AML-193 (cell line): ENCODE measurements at regions not wholly inside any gene's neighbourhood (a gene's known extent, or its start where the extent isn't known, plus 50 kb on each side); places are given as distances from the start of the nearest gene placed in this dataset.

Experiments
- DNase-seq, 2 experiments: peaks; one replicate each; lab custom pipeline; 2025; lab: John Stamatoyannopoulos, UW

DNA sequence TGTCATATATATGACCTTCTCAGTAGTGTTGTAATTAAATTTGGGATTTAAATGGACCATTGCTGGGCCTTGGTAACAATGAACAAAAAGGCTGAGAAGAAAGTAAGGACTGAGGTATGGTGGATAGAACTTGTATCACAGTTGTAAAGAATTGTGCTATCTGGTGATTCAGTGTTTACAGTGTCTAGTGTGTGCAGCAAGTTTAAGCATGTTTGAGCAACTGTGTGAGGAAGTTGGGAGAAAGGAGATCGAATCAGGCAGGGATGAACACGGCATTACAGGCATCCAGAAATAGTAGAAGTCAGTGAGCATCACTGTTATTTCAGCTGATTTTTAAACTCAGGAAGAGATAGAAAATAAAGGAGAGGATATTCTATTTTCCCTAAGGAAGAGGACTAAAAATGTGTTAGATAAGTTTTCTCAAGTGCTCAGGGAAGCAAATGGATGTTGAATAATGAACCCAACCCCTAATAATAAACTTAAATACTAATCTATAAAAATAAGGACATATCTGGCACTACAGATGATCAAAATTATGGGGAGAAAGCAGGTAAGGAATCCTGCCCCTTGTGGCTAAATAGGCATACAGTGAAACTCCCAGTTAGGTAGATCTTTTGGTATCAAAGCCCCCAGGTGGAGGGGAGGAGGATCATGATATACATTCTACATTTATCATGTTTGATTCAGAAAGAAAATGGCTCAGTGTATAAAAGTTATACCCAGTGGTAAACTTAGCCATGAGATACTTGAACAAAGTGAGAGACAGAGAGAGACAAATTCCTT lies 361.0 kb upstream of the ANO3 start:
- DNase-seq, result no peak

DNA sequence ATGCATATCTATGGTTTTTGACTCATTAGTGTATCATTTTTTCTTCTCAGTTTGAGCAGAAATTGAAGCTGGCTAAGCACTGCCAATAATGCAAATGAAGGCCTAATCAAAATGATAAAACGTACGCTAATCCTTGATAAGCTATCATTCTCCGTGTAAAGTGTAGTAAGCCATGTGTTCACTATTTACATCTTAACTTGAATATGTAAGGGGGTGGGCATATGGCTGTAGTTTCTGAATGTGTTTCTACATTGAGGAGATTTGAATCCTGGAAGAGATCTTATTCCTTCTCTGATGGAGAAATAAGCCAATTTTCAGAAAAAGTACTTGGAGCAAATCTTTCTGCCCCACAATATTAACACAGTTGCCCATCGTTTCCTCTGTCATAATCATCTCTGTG lies 351.8 kb upstream of the ANO3 start:
- DNase-seq, result no peak

DNA sequence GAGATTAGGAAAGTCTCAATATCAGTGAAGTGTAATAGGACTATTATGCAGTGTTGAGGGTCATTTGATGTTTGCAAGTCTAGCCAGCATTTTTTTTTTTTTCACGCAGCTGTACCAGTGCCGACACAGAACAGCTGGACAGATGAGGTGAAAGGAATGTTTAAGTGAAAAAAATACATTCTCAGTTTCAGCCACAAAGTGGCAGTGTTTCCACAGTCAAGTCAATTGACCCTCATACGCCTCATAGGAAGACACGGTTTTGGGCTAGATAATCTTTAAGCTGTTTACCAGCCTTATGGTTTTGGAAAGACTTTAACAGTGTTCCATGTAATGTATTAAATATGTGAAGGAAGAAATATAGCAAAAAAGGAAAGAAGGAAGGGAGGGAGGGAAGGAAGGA lies 349.9 kb upstream of the ANO3 start:
- DNase-seq, result peak; percentile 9 to 40

DNA sequence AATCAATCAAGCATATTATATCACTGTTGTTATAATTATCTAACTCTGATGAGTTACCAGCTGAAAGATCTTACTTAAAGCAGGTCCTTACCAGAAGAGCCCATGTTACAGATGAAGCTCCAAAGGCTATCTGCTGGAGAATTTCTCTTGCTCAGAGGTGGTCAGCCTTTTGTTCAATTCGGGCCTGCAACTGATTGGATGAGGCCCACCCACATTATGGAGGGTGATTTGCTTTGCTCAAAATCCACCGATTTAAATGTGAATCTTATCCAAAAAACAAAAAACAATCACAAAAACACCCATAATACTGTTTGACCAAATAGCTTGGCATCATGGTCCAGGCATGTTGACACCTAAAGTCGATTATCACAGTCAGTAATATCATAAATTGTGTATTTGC lies 348.6 kb upstream of the ANO3 start:
- no peak for DNase-seq

DNA sequence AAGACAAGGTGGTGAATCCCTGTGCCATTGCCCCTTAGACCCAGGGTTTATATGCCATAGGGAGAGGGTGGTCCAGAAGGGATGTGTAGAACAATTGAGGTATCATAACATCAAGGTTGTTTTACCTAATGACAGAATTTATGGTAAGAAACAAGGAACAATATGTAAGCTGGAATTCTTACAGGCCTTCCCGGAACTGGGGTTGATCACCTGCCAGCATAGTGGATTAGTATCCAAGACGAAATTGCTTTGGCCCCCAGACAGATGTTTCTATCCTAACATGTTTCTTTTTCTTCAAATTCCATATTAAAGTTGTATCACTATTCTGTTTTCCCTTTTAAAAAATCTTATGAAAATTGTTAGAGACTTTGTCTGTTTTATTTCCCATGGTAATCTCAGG lies 343.8 kb upstream of the ANO3 start:
- no peak for DNase-seq

DNA sequence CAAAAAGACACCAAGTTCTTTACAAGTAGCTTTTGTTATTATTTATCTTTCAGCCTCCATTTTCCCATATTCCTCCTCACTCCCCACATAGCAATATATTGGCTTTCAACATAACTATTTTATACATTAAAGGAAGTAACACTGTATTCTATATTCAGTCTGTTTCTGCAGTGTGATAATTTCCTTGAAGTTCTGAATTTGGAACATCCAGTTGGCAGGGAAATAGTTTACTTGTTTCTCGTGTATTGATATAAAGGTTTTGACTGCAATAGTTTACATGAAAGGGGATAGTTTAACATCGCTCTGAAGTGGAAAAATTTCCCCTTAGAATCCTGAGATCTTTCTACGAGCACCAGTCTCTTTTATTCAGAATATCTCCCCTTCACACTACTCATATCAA lies 341.5 kb upstream of the ANO3 start:
- no peak for DNase-seq

DNA sequence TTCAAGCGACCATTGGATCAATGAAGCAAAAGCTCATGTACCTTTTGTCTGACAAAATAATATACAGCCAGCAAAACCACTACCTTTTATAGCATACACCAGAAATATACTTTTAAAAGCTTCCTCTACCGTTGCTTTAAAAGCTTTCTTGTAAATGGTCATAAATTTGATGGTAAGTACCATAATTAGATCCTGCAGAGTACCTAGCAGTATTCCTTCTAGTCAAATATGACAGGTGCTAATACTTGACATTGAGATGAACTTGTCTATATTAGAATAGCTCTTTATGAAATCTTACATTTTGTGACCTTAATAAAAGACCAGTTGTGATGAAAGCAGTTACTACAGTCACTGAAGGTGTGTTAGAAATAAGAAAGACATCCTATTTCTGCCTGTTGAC lies 340.5 kb upstream of the ANO3 start:
- DNase-seq, result no peak

DNA sequence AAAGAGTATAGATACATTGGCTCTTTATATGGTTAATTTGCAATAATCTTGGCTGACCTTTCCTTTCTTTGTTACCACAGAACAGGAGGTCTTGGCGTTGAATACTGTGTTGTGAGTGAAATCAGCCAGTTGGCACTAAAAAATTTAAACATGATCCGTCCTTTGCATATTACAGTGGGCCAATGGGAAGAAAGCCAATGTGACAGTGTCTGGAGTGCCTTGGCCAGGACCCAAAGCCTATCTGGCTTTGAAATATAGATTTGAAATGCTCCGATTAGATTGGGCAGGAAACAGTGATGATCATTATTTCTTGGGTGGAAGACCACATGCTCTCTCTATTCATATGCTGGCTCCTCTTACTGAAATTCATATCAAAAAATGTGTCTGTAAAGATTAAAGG lies 339.6 kb upstream of the ANO3 start:
- DNase-seq, result no peak

DNA sequence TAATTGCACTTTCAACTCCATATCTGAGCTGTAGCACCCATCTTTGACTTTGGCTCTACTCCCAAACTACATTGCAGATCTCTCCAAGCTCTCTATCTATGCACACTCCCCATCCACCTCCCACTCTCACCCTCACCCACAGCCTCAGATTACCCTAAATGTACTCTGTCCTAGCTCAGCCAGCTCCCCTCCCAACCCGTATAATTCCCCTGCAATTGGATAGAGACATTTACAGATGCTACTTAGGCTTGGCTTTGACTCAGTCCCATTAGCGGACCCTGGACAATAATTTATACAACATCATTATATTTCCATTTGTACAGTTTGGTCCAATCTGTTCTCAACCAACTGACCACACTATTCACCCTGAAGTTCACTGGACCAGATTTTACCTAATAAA lies 338.9 kb upstream of the ANO3 start:
- DNase-seq, result no peak

DNA sequence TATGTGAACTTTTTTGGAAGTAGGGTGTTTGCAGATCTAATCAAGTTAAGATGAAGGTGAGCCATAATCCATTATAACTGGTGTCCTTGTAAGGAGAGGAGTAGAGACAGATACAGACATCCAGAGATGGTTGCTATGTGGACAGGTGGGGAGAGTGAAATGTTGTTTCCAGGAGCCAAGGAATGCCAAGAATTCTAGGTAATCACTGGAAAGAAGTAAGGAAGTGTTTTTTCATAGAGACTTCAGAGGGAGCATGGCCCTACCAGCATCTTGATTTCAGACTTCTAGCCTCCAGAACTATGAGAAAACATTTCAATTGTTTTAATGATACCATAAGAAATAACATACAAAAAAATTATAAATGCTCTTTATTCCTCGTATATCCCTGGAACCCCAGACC lies 320.5 kb upstream of the ANO3 start:
- DNase-seq, result no peak

DNA sequence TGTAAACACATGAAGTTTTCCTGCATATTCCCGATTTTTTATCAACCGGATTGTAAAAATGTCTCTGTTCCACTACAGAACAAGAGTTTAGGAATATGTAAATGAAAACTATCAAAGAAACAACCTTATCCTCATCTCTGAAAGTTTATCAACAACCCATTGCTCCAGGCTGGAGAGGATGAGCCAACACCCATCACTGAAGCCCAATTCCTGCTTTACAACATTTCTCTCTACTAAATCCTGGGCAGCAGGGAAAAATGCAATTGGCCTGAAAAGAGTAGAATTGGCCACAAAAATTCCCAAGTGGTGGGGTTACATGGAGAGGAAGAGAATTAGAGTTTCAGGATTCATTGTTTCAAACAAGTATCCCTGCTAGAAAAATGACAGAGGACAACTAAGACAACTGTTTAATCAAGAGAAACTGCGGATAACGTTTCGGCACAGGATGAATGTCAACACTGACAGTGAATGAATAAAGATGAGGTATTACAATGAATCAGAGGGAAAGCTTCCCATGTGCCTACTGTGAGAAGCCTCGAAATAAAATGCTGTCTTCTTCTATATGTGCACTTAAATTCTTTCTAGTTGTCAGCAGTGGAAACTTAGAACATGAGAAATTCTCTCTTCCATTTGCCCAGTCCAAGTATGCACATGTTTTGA lies 317.3 kb upstream of the ANO3 start:
- DNase-seq, result no peak

DNA sequence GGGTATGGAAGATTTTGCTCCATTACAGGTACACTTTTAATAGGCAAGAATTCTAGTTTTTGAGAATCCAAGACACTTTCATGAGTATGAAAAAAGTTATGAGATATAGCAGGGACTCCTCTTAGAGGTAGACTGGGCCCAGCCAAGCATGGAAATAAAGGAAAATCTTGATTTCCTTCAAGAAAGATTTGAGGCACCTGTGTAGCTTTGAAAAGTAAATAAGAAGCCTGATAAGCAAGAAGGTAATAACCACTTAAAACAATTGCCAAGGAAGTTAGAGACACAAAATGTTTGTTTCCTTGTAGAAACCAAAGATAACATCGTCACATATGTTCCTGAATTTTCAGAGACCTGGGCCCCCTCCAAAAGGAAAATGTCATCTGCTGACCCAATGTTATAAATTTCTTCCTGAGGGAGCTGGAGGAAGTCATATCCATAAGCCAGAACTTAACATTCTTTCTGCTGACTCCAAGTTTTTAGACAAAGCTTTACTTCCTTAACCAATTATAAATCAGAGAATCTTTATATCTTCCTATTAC lies 314.5 kb upstream of the ANO3 start:
- no peak for DNase-seq

DNA sequence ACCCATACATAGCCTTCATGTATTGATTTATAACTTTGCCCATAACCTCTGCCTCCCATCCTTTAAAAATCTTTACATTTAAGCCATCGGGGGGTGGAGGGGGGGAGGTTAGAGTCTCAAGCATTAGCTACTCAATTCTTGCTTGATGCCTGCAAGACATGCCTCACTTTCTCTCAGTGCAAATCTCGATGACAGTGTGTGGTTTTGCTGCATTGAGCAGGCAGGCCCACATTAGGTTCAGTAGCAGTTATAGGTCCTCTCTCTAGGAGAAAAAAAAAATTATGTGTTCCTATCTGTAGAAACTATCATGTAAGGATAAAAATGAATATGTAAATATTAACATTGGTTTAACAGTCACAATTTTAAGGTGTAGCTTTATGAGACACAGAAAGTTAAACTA lies 314.0 kb upstream of the ANO3 start:
- DNase-seq, result no peak

DNA sequence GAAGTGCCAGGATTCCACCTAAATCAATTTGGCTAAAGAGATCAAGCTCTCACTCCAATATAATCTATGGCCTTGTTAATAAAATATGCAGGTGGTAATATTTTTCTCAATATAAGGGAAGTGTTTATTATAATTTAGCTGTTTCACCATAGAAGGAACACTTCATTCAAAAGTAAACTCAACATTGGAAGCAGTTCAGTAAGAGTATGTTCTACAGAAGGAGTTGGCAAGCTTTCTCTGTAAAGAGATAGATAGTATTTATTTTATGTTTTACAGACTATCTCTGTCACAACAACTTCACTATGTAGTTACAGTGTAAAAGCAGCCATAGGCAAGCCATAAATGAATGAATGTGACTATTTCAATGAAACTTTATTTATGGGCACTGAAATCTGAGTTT lies 313.6 kb upstream of the ANO3 start:
- no peak for DNase-seq

DNA sequence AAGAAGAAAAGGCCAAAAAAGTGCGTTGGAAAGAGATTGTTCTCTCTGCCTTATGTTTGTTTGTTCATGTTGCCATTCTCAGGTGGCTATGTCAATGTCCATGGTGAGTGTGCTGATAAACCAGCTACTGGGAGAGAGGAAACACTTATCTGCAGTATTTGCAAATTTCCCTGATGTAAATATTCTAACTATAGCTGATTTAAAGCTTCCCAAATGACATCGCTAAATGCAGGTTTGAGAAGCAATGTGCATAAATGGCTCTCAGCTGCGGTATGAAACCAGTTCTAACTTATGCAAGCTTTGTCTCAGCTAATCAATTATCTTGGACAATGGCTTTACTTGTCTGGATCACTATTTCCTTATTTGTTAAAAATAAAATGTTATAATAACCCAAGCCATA lies 312.5 kb upstream of the ANO3 start:
- no peak for DNase-seq

DNA sequence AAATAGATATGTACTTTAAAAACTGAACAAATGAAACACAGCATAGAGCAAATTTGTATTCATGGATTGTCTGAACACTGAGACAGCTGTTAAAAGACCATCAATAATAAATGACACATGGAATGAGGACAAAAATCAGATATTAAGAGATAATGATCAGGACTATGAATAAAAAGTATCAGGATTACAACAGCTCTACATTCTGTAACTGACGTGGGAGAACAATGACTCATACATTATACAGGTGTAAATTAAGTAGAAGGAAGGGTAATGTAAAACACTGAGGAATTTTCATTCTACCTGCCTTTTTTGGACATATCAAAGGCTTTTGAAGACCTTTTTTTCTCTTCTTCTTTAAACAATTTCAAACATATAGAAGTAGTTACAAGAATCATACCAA lies 310.9 kb upstream of the ANO3 start:
- DNase-seq, result no peak

DNA sequence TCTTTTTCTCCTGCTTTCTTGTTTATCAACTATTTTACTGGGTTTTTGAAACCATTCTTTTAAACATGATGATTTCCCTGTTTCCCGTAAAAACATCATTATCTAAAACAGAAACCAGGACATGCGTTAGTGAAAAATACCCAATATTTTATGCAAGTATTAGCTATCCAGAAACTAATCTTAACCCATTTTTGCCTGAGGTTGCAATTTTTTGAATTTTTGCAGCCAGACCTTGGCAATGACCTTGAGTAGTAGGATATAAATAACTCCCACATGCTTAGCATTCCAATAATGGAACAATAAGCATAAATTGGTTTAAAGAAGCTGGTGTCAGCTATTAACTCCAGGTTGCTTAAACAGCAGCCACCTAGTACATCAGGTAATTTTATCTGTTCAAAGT lies 308.9 kb upstream of the ANO3 start:
- DNase-seq, result no peak

DNA sequence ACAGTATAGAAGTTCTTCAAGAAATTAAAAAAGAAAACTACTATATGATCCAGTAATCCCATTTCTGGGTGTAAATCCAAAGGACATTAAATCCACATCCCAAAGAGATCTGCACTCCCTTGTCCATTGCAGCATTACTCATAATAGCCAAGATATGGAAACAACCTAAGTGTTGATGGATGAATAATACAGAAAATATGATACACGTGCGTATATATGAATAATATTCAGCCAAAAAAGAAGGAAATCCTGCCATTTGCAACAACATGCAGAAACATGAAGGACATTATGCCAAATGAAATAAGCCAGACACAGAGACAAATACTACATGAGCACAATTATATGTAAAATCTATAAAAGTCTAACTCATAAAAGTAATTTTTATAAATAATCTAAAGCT lies 306.3 kb upstream of the ANO3 start:
- no peak for DNase-seq

DNA sequence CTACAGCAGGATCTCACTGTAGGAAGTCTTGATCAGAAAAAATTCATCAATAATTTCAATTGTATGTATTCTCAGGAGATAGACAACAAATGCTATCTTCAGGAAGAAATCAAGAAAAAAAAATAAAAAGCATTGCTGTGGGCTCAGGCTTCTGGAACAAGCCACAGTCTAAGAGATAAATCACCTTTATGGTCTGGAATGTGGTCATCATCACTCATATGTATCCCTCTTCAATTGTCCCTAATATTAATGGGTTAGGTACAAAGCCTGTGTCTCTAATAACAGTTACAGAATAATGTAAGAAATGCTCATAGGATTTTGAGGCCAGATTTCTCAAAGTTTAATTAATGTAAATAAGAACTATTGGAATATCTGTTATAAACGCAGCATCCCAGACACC lies 305.9 kb upstream of the ANO3 start:
- DNase-seq, result no peak

DNA sequence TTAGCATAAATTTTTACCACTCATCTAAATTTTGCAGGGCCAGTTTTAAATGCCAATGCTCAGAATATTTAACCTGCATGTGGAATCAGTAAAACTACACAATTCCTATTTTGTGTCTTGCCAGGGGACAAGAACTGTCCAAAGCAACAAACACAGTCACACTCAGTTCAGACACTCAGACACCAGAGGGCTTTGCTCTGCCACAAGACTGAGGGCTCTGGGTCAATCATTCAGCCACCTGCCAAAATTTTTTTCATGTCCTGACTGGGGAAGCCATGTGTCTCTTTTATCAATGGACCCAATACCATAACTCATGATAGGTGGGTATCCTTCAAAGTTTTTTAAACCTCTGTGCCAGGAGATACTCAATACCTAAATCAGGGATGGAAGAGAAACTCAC lies 304.0 kb upstream of the ANO3 start:
- no peak for DNase-seq

DNA sequence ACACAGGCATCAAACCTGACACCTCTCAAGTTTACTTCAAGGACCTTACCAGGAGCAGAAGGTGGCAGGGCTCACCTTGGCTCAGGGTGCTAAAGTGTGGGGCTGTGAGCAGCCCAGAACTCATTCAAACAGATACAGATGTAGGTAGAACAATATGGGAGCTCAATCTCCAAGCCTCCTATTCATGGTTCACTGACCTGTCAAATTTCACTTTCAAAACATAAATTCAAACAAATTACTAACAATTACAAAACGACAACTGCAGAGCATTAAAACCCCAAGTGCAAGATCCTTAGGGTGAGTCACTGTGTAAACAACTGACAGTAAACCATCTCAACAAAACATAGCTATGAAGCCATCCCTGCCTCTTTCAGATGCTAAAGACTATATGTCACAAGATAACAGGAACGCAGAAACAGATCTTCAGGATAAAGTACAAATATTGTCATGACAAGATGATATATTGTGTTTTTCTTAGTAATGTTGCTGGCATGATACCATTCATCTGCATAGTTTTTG lies 303.5 kb upstream of the ANO3 start:
- no peak for DNase-seq

DNA sequence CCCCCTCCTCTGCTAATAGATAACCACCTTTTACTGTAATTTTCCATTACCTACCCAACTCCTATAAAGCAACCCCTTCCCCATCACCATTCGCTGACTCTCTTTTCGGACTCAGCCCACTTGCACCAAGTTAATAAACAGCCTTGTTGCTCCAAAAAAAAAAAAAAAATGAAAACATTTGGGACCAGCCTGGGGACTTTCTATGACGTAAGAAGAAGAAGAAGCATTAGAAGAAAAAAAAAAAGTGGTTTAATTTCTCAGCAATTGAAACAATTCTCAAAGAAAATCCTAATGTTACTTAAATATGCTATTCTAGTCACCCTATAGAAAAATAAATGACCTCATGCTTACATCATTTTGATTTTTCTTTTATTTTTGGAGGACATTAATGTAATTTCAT lies 301.5 kb upstream of the ANO3 start:
- DNase-seq, result no peak

DNA sequence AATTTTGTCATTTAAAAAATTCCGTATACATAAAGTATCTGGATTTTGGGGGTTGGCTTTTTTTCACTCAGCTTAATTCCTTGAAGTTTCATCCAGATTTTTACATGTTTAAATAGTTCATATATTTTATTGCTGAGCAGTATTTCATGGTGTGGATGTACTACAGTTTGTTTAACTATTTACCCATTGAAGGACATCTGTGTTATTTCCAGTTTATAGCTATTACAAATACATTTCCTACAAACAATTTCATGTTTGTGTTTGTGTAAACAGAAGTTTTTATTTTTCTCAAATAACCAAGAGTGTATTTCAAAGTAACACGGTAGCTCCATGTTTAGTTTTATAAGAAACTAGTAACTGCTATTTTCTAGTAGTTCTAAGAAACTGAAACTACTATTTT lies 299.7 kb upstream of the ANO3 start:
- no peak for DNase-seq

DNA sequence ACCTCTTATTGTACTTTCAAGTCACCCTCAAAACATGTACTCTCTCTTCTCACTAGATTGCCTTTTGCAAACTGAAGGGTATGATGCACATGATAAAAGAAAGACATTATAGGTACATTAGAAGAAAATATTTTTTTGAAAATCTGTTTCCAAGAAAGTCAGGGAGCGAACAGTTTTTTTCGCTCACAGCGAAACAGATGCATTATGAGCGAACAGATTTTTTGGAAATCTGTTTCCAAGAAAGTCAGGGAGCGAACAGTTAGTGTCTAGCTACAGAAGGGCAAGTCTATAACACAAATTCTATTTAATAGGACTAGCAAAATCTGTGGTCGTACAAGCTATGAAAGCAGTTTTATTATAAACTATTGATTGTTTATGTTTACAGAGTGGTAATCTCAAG lies 296.2 kb upstream of the ANO3 start:
- no peak for DNase-seq
